Tibial artery (tissue), 4 donors: ENCODE measurements at regions not wholly inside any gene's neighbourhood (a gene's known extent, or its start where the extent isn't known, plus 50 kb on each side); places are given as distances from the start of the nearest gene placed in this dataset.
"Not testable (repeated sequence)": the region's sequence is repeated elsewhere in the genome, so short reads cannot be mapped to it uniquely, and the experiment has no call there.

Experiments used
- DNase-seq, 2 donors: peaks; one replicate each; pipeline ENCODE4 v3.0.0-alpha.2; 2019
- H3K27ac ChIP-seq, 2 donors: fragments of 200-600 bp; sonication (generic) in 1 of 2; 1 replicate in 1 of 2; 2 replicates in 1 of 2; pipeline ENCODE4 v1.5.1; 2018 to 2019; ENCODE audit warnings: mild to moderate bottlenecking in 1 of 2
- H3K27me3 ChIP-seq, 2 donors: fragments of 200-600 bp; sonication (generic) in 1 of 2; one replicate each; pipeline versions ENCODE4 v1.5.1 to v1.6.0; 2016 to 2019
- H3K36me3 ChIP-seq, 3 donors: fragments of 200-600 bp; sonication (generic) in 2 of 3; one replicate each; pipeline ENCODE4 v1.5.1; 2016 to 2019; ENCODE audit warnings: mild to moderate bottlenecking in 2 of 3
- H3K4me1 ChIP-seq, 4 donors: fragments of 200-600 bp; sonication (generic) in 2 of 4; 1 replicate in 3 of 4; 2 replicates in 1 of 4; pipeline ENCODE4 v1.5.1; 2016 to 2019
- H3K4me3 ChIP-seq, 2 donors: fragments of 200-600 bp; sonication (generic) in 1 of 2; 1 replicate in 1 of 2; 2 replicates in 1 of 2; pipeline ENCODE4 v1.5.1; 2018 to 2019; ENCODE audit warnings: mild to moderate bottlenecking in 2 of 2
- H3K9me3 ChIP-seq, 3 donors: fragments of 200-600 bp; sonication (generic) in 1 of 3; one replicate each; pipeline ENCODE4 v1.5.1; 2016 to 2019
- CTCF ChIP-seq, 2 experiments: fragments of 200-600 bp in 1 of 2; fragments of 450-650 bp in 1 of 2; IDR thresholded peaks; one replicate each; pipeline ENCODE4 v1.5.1; 2017 to 2019; ENCODE audit warnings: antibody characterized with exemption in 2 of 2, mild to moderate bottlenecking in 1 of 2, moderate library complexity in 1 of 2
- intact Hi-C: fragments of 100-400 bp; cut with DNase I; formaldehyde crosslinking; loops from one replicate; pipeline ENCODE4 v1.15.0; 2023; ENCODE audit warnings: low total_unique reads

- DNase-seq: no peak
- H3K9me3 ChIP-seq: no peaks in the 10 kb centered on the region
- H3K27ac ChIP-seq: no peak overlapping the region
- H3K27me3 ChIP-seq: peaks cover 0 to 7% of the 10 kb centered on the region in 2 donors
- no peak overlapping the region for H3K4me3 ChIP-seq
- no peaks in the 10 kb centered on the region for H3K36me3 ChIP-seq
- intact Hi-C loops: no loop called here
- TF ChIP-seq CTCF (IDR thresholded peaks at IDR 0.05): no peak
- H3K4me1 ChIP-seq: no peaks in the 10 kb centered on the region
These were observed 92.1 kb downstream of the ZNF467 start for GRCh38 chr7:149681274-149681673.

GRCh38 chr7:149680331-149681025 is 92.9 kb downstream of the ZNF467 start:
- no peaks in the 10 kb centered on the region for H3K9me3 ChIP-seq
- H3K36me3 ChIP-seq: no peaks in the 10 kb centered on the region
- DNase-seq: no peak
- no peaks in the 10 kb centered on the region for H3K4me1 ChIP-seq
- no peak overlapping the region for H3K4me3 ChIP-seq
- intact Hi-C loops: no loop called here
- peaks cover 0 to 7% of the 10 kb centered on the region in 2 donors for H3K27me3 ChIP-seq
- H3K27ac ChIP-seq: no peak overlapping the region
- no peak for TF ChIP-seq CTCF (IDR thresholded peaks at IDR 0.05)

- H3K27ac ChIP-seq, H3K4me3 ChIP-seq, intact Hi-C loops, H3K27me3 ChIP-seq, DNase-seq, H3K36me3 ChIP-seq, H3K4me1 ChIP-seq, H3K9me3 ChIP-seq: not testable (repeated sequence)
These were observed 98.5 kb downstream of the ZNF467 start for GRCh38 chr7:149674728-149675385.

GRCh38 chr7:149673006-149673405 is 100.4 kb downstream of the ZNF467 start:
- Histone ChIP-seq H3K4me1 (peaks cover 0 to 9% (median 0%) of the 10 kb centered on the region in 4 donors), H3K9me3 (no peaks in the 10 kb centered on the region), H3K27me3 (peaks cover 0 to 2% of the 10 kb centered on the region in 2 donors), H3K4me3 (no peak overlapping the region), H3K27ac (no peak overlapping the region), H3K36me3 (no peaks in the 10 kb centered on the region)
- intact Hi-C loops: no loop called here
- no peak for TF ChIP-seq CTCF (IDR thresholded peaks at IDR 0.05)
- DNase-seq: no peak

- intact Hi-C loops: no loop called here
- peak in 1 of 2 donors; percentile 37 for DNase-seq
- Histone ChIP-seq H3K27ac (no peak overlapping the region), H3K9me3 (no peaks in the 10 kb centered on the region), H3K4me1 (peaks cover 0 to 9% (median 0%) of the 10 kb centered on the region in 4 donors), H3K27me3 (no peaks in the 10 kb centered on the region), H3K4me3 (no peak overlapping the region), H3K36me3 (no peaks in the 10 kb centered on the region)
- TF ChIP-seq CTCF (IDR thresholded peaks at IDR 0.05): no peak
These were observed 103.1 kb downstream of the ZNF467 start for GRCh38 chr7:149670288-149670687.

GRCh38 chr7:149669121-149669818 is 104.1 kb downstream of the ZNF467 start:
- no peaks in the 10 kb centered on the region for H3K27me3 ChIP-seq
- intact Hi-C loops: no loop called here
- peaks cover 0 to 9% (median 0%) of the 10 kb centered on the region in 4 donors for H3K4me1 ChIP-seq
- no peak overlapping the region for H3K4me3 ChIP-seq
- peak in 1 of 2 experiments; percentile 21 for TF ChIP-seq CTCF (IDR thresholded peaks at IDR 0.05)
- H3K27ac ChIP-seq: no peak overlapping the region
- no peaks in the 10 kb centered on the region for H3K36me3 ChIP-seq
- H3K9me3 ChIP-seq: no peaks in the 10 kb centered on the region
- no peak for DNase-seq
